OCI-LY3 (cell line): ENCODE measurements at regions not wholly inside any gene's neighbourhood (a gene's known extent, or its start where the extent isn't known, plus 50 kb on each side); places are given as distances from the start of the nearest gene placed in this dataset.

Experiments used
- CTCF ChIP-seq: fragments of 200-600, 300-600 bp; sonication (generic); IDR thresholded peaks from 2 replicates; pipeline ENCODE4 v1.5.1; 2014; ENCODE audit warnings: antibody characterized with exemption, low read length, low read depth
- EZH2phosphoT487 ChIP-seq: fragments of 200-600 bp; shearing (Covaris generic); IDR thresholded peaks from 2 replicates; pipeline ENCODE4 v1.6.1; 2018; ENCODE audit warnings: antibody characterized with exemption, mixed run types, low read depth

- TF ChIP-seq CTCF (no peak), EZH2phosphoT487 (no peak)
These were observed 441.7 kb upstream of the CPEB2 start for GRCh38 chr4:14560577-14560976.
